Colonic mucosa (tissue), 4 donors: ENCODE measurements at regions not wholly inside any gene's neighbourhood (a gene's known extent, or its start where the extent isn't known, plus 50 kb on each side); places are given as distances from the start of the nearest gene placed in this dataset.

Experiments used
- DNase-seq: peaks from one replicate; pipeline ENCODE4 v3.0.0-alpha.2; 2020
- H3K27ac ChIP-seq: fragments of 200-600 bp; one replicate; pipeline ENCODE4 v1.8.0; 2021
- H3K27me3 ChIP-seq: fragments of 200-600 bp; one replicate; pipeline ENCODE4 v1.8.0; 2021
- H3K36me3 ChIP-seq: fragments of 200-600 bp; one replicate; pipeline ENCODE4 v1.8.0; 2021
- H3K4me1 ChIP-seq: fragments of 200-600 bp; one replicate; pipeline ENCODE4 v1.8.0; 2021; ENCODE audit warnings: mild to moderate bottlenecking
- H3K4me3 ChIP-seq: fragments of 200-600 bp; one replicate; pipeline ENCODE4 v1.8.0; 2021
- H3K9ac ChIP-seq, 2 donors: one replicate each; pipeline ENCODE4 v1.7.0; 2013; ENCODE audit warnings: control low read depth in 2 of 2, low read depth in 2 of 2, low read length in 2 of 2
- H3K9me3 ChIP-seq: fragments of 200-600 bp; one replicate; pipeline ENCODE4 v1.8.0; 2021
- intact Hi-C: fragments of 100-400 bp; cut with DNase I; formaldehyde crosslinking; loops from one replicate; pipeline ENCODE4 v1.14.1; 2022
- TF ChIP-seq, protein P1 (sequence below): fragments of 200-600 bp; IDR thresholded peaks from one replicate; pipeline ENCODE4 v1.8.0; 2022; ENCODE audit warnings: antibody characterized with exemption, mild to moderate bottlenecking
- donor health status: healthy.
- donor health status: DM: no; HTN: no; CAD: no.
- donor health status: DM: no; HTN: no; CAD: no.

DNA sequence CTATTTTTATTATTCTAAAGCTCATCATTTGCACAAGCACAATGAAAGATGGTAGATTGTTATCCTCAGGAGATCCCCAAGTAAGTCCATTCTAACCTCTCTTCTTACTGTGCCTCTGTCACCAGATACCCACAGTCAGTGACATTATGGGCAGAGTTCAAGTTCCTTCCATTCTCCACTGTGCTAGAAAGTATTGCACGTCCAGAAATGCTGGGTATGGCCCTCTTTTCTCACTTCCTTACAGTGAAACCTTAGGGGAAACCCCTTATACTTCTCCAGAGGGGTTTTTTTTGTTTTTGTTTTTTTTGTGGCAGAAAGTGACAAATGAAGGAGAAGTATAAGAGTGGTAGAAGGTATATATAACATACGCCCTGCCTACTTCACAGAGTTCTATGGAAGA lies 102.9 kb downstream of the DIO2 start:
- no peak overlapping the region for H3K4me3 ChIP-seq
- H3K9me3 ChIP-seq = no peaks in the 10 kb centered on the region
- no peaks in the 10 kb centered on the region for H3K27me3 ChIP-seq
- DNase-seq = no peak
- TF ChIP-seq, protein P1, sequence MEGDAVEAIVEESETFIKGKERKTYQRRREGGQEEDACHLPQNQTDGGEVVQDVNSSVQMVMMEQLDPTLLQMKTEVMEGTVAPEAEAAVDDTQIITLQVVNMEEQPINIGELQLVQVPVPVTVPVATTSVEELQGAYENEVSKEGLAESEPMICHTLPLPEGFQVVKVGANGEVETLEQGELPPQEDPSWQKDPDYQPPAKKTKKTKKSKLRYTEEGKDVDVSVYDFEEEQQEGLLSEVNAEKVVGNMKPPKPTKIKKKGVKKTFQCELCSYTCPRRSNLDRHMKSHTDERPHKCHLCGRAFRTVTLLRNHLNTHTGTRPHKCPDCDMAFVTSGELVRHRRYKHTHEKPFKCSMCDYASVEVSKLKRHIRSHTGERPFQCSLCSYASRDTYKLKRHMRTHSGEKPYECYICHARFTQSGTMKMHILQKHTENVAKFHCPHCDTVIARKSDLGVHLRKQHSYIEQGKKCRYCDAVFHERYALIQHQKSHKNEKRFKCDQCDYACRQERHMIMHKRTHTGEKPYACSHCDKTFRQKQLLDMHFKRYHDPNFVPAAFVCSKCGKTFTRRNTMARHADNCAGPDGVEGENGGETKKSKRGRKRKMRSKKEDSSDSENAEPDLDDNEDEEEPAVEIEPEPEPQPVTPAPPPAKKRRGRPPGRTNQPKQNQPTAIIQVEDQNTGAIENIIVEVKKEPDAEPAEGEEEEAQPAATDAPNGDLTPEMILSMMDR = no peak
- no peak overlapping the region for H3K27ac ChIP-seq
- intact Hi-C loops = no loop called here
- H3K4me1 ChIP-seq = no peaks in the 10 kb centered on the region
- H3K9ac ChIP-seq = no peak overlapping the region
- no peaks in the 10 kb centered on the region for H3K36me3 ChIP-seq

DNA sequence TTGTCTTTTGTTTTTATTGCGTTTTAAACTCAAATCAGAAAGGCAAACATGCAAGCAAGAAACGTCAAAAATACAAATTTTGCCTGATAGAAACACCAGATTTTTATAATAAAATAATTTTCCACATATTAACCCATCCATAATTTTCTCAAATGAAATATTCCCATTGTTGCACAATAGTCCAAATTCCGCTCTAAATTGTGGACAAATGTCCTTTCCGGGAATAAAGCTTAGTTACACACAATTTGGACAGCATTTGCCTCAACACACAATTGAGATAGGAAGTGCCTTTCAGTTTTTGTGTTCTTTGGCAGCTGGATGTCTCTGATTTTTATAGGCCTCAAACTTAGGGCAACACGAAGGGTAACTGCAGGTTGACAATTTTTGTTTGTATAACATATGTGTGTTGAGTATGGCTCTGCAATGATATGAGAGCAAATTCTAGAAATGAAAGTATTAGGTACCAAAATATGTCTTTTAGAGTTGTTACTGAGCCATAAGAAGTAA lies 105.8 kb downstream of the DIO2 start:
- Histone ChIP-seq H3K4me3 (no peak overlapping the region), H3K27me3 (no peaks in the 10 kb centered on the region), H3K9ac (no peak overlapping the region), H3K27ac (no peak overlapping the region), H3K36me3 (no peaks in the 10 kb centered on the region), H3K4me1 (no peaks in the 10 kb centered on the region), H3K9me3 (no peaks in the 10 kb centered on the region)
- DNase-seq = no peak
- intact Hi-C loops = no loop called here
- TF ChIP-seq, protein P1 = no peak

DNA sequence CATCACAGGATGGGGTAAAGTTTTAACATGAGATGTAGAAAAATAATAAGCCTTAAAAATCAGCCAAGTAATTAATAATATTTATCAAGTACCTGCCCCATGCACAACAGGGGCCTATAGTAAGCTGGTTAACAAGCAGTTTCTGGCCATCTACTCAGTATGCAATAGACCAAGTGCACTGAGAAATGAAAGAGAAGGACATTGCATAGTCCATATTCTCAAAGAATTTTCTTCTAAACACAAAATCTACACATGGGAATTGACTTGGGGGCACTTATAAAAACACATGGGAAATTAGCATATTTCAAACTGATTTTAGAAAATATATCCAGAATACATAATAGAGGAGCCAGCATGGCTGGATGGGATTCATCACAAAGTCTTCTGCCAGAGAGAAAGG lies 109.5 kb downstream of the DIO2 start:
- Histone ChIP-seq H3K4me1 (no peaks in the 10 kb centered on the region), H3K27ac (no peak overlapping the region), H3K9me3 (no peaks in the 10 kb centered on the region), H3K4me3 (no peak overlapping the region), H3K27me3 (no peaks in the 10 kb centered on the region), H3K9ac (no peak overlapping the region), H3K36me3 (no peaks in the 10 kb centered on the region)
- DNase-seq = no peak
- TF ChIP-seq, protein P1 = no peak
- intact Hi-C loops = no loop called here

DNA sequence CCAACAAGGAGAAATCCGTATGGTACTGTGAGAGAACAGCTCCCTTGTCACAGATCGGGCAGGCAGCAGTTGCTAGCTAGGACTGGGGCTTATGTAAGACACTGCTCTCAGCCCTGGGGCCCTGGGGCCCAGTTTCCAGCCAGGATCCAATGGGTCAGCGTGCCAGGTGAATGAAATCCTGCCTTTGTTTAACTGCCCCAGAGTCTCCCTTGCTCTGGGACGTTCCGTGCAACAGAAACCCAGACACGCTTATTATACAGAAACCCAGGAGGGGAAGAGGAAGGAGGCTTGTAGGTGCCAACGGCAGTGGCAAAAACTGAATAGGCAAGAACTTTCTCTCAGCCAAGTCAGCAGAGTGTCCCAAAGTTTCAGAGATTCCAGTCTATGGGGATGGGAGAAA lies 110.6 kb downstream of the DIO2 start:
- intact Hi-C loops = no loop called here
- DNase-seq = no peak
- Histone ChIP-seq H3K27ac (no peak overlapping the region), H3K4me3 (no peak overlapping the region), H3K9ac (no peak overlapping the region), H3K9me3 (no peaks in the 10 kb centered on the region), H3K27me3 (no peaks in the 10 kb centered on the region), H3K4me1 (no peaks in the 10 kb centered on the region), H3K36me3 (no peaks in the 10 kb centered on the region)
- TF ChIP-seq, protein P1 = no peak

DNA sequence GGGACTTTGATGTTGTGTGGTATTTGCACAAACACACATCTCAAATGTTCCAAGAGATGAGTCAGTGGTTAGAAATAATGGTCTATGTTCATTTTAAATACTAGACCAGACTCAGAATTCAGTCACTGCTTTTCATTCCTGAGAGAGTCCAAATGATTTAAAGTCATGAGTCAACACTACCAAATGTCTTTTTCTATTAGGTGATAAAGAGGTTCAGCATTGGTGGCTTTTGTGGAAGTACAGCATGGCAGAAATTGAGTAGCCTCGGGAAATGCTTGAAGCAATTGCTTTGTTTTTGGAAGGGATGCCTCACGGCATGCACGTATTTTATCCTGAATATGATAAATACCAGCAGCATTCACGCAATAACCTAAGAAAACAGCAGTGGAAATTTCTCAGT lies 115.7 kb downstream of the DIO2 start:
- Histone ChIP-seq H3K36me3 (no peaks in the 10 kb centered on the region), H3K27me3 (no peaks in the 10 kb centered on the region), H3K4me1 (no peaks in the 10 kb centered on the region), H3K9me3 (no peaks in the 10 kb centered on the region), H3K4me3 (no peak overlapping the region), H3K27ac (no peak overlapping the region), H3K9ac (no peak overlapping the region)
- intact Hi-C loops = no loop called here
- DNase-seq = no peak
- TF ChIP-seq, protein P1 = no peak

DNA sequence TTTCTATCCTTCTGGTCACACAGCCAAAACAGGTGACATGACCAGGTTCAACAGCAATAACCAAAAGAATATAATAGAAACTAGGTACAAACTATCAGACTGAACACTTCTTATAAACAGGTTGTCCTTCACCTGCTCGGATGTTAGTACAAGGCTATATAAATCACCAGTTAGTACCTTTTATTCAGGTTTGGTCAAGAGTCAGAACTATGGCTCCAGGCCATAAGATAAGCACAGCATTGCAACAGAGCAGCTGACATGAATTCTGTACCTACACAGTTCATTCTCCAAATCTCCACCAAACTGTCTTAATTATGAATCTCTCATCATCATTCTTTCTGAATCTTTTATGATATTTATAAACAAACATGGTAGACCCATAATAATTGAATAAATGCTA lies 123.9 kb downstream of the DIO2 start:
- H3K4me1 ChIP-seq = no peaks in the 10 kb centered on the region
- H3K9ac ChIP-seq = no peak overlapping the region
- no peaks in the 10 kb centered on the region for H3K9me3 ChIP-seq
- no peak overlapping the region for H3K27ac ChIP-seq
- H3K27me3 ChIP-seq = no peaks in the 10 kb centered on the region
- H3K36me3 ChIP-seq = no peaks in the 10 kb centered on the region
- no peak overlapping the region for H3K4me3 ChIP-seq
- intact Hi-C loops = no loop called here
- DNase-seq = no peak
- TF ChIP-seq, protein P1 = no peak
